Neuronal stem cell (in vitro differentiated cells): ENCODE measurements at regions not wholly inside any gene's neighbourhood (a gene's known extent, or its start where the extent isn't known, plus 50 kb on each side); places are given as distances from the start of the nearest gene placed in this dataset.

Source experiments
- DNase-seq: peaks from one replicate; pipeline ENCODE4 v3.0.0-alpha.2; 2013; ENCODE audit warnings: low spot score
- H2AFZ ChIP-seq: one replicate; pipeline ENCODE4 v1.6.1; 2013; ENCODE audit warnings: mild to moderate bottlenecking, low read length, inconsistent platforms
- H2AK5ac ChIP-seq: 2 replicates; pipeline ENCODE4 v1.6.1; 2013; ENCODE audit warnings: low read depth, mild to moderate bottlenecking, inconsistent platforms, low read length, moderate library complexity, mixed read lengths
- H2BK120ac ChIP-seq: 2 replicates; pipeline ENCODE4 v1.6.1; 2013; ENCODE audit warnings: low read depth, mild to moderate bottlenecking, inconsistent platforms, low read length, moderate library complexity, mixed read lengths
- H2BK12ac ChIP-seq: one replicate; pipeline ENCODE4 v1.6.1; 2013; ENCODE audit warnings: low read length, inconsistent platforms
- H2BK15ac ChIP-seq: 2 replicates; pipeline ENCODE4 v1.6.1; 2013; ENCODE audit warnings: mild to moderate bottlenecking, low read length, inconsistent platforms, mixed read lengths
- H2BK5ac ChIP-seq: one replicate; pipeline ENCODE4 v1.6.1; 2013; ENCODE audit warnings: inconsistent platforms, mild to moderate bottlenecking, low read length, moderate library complexity
- H3K14ac ChIP-seq: one replicate; pipeline ENCODE4 v1.6.1; 2013; ENCODE audit warnings: low read length, inconsistent platforms
- H3K18ac ChIP-seq: 2 replicates; pipeline ENCODE4 v1.6.1; 2013; ENCODE audit warnings: low read length, inconsistent platforms
- H3K23ac ChIP-seq: 2 replicates; pipeline ENCODE4 v1.6.1; 2013; ENCODE audit warnings: low read depth, mild to moderate bottlenecking, mixed read lengths, low read length, inconsistent platforms; ENCODE audit not compliant: poor library complexity
- H3K27ac ChIP-seq: replicated peaks from 3 replicates; pipeline ENCODE4 v1.5.1; 2013; ENCODE audit warnings: low read length, inconsistent platforms
- H3K27me3 ChIP-seq, 3 experiments: 2 replicates each; pipeline ENCODE4 v1.6.1; 2013; ENCODE audit warnings: low read length in 3 of 3, mild to moderate bottlenecking in 2 of 3, inconsistent platforms in 1 of 3, low read depth in 1 of 3, mixed read lengths in 1 of 3, moderate library complexity in 1 of 3; ENCODE audit not compliant: control insufficient read depth in 3 of 3, insufficient read depth in 3 of 3
- H3K36me3 ChIP-seq, 2 donors: replicated peaks in 1 of 2; 2 replicates each; pipeline ENCODE4 v1.6.1; 2013; ENCODE audit warnings: low read length in 2 of 2; ENCODE audit not compliant: control insufficient read depth in 2 of 2, insufficient read depth in 2 of 2
- H3K4ac ChIP-seq: 2 replicates; pipeline ENCODE4 v1.6.1; 2013; ENCODE audit warnings: inconsistent platforms, mild to moderate bottlenecking, low read length, moderate library complexity
- H3K4me1 ChIP-seq, 2 donors: 1 replicate in 1 of 2; 2 replicates in 1 of 2; pipeline ENCODE4 v1.6.1; 2013; ENCODE audit warnings: low read length in 2 of 2, low read depth in 1 of 2; ENCODE audit not compliant: control insufficient read depth in 2 of 2, insufficient read depth in 1 of 2
- H3K4me2 ChIP-seq: one replicate; pipeline ENCODE4 v1.6.1; 2013; ENCODE audit warnings: mild to moderate bottlenecking, low read length, inconsistent platforms; ENCODE audit not compliant: insufficient read depth, poor library complexity, severe bottlenecking
- H3K4me3 ChIP-seq, 2 donors: 2 replicates each; pipeline ENCODE4 v1.5.1; 2013; ENCODE audit warnings: low read length in 2 of 2, mild to moderate bottlenecking in 2 of 2, inconsistent platforms in 1 of 2, moderate library complexity in 1 of 2
- H3K79me1 ChIP-seq: one replicate; pipeline ENCODE4 v1.6.1; 2013; ENCODE audit warnings: low read depth, mild to moderate bottlenecking, inconsistent platforms, low read length, moderate library complexity
- H3K9ac ChIP-seq: one replicate; pipeline ENCODE4 v1.6.1; 2013; ENCODE audit warnings: mild to moderate bottlenecking, low read depth, low read length, inconsistent platforms; ENCODE audit not compliant: poor library complexity
- H3K9me3 ChIP-seq, 2 donors: replicated peaks in 1 of 2; 2 replicates each; pipeline versions ENCODE3 to v1.6.1; 2013; ENCODE audit warnings: low read length in 2 of 2, mild to moderate bottlenecking in 2 of 2, inconsistent platforms in 1 of 2, low read depth in 1 of 2, mixed read lengths in 1 of 2, moderate library complexity in 1 of 2; ENCODE audit not compliant: control insufficient read depth in 2 of 2, insufficient read depth in 1 of 2
- H4K8ac ChIP-seq: one replicate; pipeline ENCODE4 v1.6.1; 2013; ENCODE audit warnings: low read depth, mild to moderate bottlenecking, inconsistent platforms, low read length, moderate library complexity
- H4K91ac ChIP-seq: one replicate; pipeline ENCODE4 v1.6.1; 2013; ENCODE audit warnings: low read length, low read depth, mild to moderate bottlenecking, inconsistent platforms; ENCODE audit not compliant: poor library complexity
- WGBS, 2 donors: extraction: QIAGEN DNeasy Blood & Tissue Kit; methylation state at CpG; one replicate each; pipeline ENCODE4 v1.1.7; 2013; ENCODE audit warnings: missing lambda C conversion rate in 2 of 2, mixed read lengths in 1 of 2; ENCODE audit not compliant: insufficient read length in 2 of 2, insufficient replicate concordance in 1 of 2; ENCODE audit errors: extremely low coverage in 2 of 2; 5-methylcytosine and 5-hydroxymethylcytosine counted together

DNA sequence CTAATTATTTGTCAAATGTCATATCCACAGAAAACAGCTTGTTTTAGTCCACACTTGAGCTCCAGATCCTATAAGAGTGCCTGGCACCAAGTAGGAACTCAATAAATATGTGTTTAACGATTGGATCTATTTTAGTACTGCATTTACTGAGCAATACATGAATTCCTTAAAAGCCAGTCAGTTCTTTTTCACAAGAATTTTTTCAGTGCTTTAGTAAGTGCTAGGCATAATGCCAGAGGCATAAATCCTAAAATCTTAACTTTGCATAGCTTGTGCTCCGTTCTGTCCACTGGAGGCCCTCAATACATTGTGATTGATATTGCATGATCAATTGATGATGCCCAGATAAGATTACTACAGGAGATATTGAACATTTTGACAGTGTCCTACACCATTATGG, 67.3 kb upstream of the PCSK5 start:
- no peak overlapping the region for H3K4ac ChIP-seq
- no peaks in the 10 kb centered on the region for H3K27me3 ChIP-seq
- H2BK15ac ChIP-seq, result no peak overlapping the region
- H3K4me3 ChIP-seq, result no peak overlapping the region
- no peak overlapping the region for H4K91ac ChIP-seq
- no peak overlapping the region for H3K18ac ChIP-seq
- H2AFZ ChIP-seq, result no peak overlapping the region
- H3K79me1 ChIP-seq, result no peaks in the 10 kb centered on the region
- no peak overlapping the region for H3K14ac ChIP-seq
- no peak for DNase-seq
- H3K23ac ChIP-seq, result no peak overlapping the region
- no CpG with 5 or more reads among the region's 2 CpGs for WGBS, 2 donors
- no peaks in the 10 kb centered on the region for H3K4me1 ChIP-seq
- H2AK5ac ChIP-seq, result no peak overlapping the region
- no peak overlapping the region for H2BK12ac ChIP-seq
- H3K36me3 ChIP-seq, result no peaks in the 10 kb centered on the region
- H4K8ac ChIP-seq, result no peak overlapping the region
- no peak overlapping the region for H3K4me2 ChIP-seq
- no peak overlapping the region for H2BK120ac ChIP-seq
- no peak overlapping the region for H3K9ac ChIP-seq
- H3K27ac ChIP-seq, result no peak overlapping the region
- H2BK5ac ChIP-seq, result no peak overlapping the region
- no peaks in the 10 kb centered on the region for H3K9me3 ChIP-seq

DNA sequence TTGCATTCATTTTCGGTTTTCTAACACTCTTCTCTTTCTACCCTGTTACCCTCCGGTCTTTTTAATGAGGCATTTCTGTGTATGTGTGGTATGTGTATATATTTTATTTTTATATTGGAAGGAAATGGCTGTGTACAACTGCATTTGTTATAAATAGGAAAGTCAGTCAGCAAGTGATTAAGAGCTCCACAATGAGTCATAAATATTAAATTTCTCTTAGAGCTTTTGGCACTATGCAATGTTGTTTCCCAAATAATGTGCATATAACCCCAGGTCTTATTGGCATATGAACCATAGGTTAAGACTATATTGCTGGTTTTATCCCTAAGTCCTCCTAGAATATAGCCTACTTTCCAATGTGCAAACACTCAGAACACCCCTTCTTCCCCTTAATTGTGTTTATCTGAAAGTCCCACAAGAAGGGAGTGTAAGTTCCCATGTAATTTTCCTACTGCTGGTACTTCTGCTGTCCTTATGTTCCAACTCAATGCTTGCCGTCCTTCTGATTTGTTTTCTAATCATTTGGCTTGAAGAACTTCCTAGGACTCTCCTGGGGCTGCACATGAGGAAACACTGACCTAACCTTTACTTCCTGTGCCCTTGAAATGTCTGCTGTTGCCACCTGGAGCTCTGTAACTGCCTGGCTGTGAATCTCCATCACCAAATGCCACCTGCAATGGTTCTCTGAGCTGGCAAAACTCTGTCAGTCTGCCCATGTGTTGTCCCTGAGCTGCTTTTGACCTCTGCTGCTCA, 65.5 kb upstream of the PCSK5 start:
- Histone ChIP-seq H2BK12ac (no peak overlapping the region), H3K9ac (no peak overlapping the region), H3K27me3 (no peaks in the 10 kb centered on the region), H2AFZ (no peak overlapping the region), H3K23ac (no peak overlapping the region), H2BK15ac (no peak overlapping the region), H2AK5ac (no peak overlapping the region), H3K18ac (no peak overlapping the region), H3K4ac (no peak overlapping the region), H3K36me3 (no peaks in the 10 kb centered on the region), H3K79me1 (no peaks in the 10 kb centered on the region), H3K14ac (no peak overlapping the region), H2BK5ac (no peak overlapping the region), H3K4me1 (no peaks in the 10 kb centered on the region), H3K27ac (no peak overlapping the region), H3K4me3 (no peak overlapping the region), H2BK120ac (no peak overlapping the region), H4K8ac (no peak overlapping the region), H3K4me2 (no peak overlapping the region), H3K9me3 (no peaks in the 10 kb centered on the region), H4K91ac (no peak overlapping the region)
- no CpG with 5 or more reads among the region's 3 CpGs for WGBS, 2 donors
- DNase-seq, result no peak

- no CpG with 5 or more reads among the region's 2 CpGs for WGBS, 2 donors
- no peak overlapping the region for H3K27ac ChIP-seq
- H3K4me1 ChIP-seq, result no peaks in the 10 kb centered on the region
- H3K27me3 ChIP-seq, result no peaks in the 10 kb centered on the region
- no peak overlapping the region for H3K14ac ChIP-seq
- no peaks in the 10 kb centered on the region for H3K36me3 ChIP-seq
- no peak overlapping the region for H2BK15ac ChIP-seq
- no peak overlapping the region for H3K4me3 ChIP-seq
- H2BK12ac ChIP-seq, result no peak overlapping the region
- no peak overlapping the region for H4K91ac ChIP-seq
- no peak overlapping the region for H4K8ac ChIP-seq
- no peak overlapping the region for H3K9ac ChIP-seq
- no peak overlapping the region for H2BK5ac ChIP-seq
- no peak overlapping the region for H3K23ac ChIP-seq
- no peaks in the 10 kb centered on the region for H3K79me1 ChIP-seq
- H3K18ac ChIP-seq, result no peak overlapping the region
- H3K4me2 ChIP-seq, result no peak overlapping the region
- no peak overlapping the region for H2BK120ac ChIP-seq
- H3K4ac ChIP-seq, result no peak overlapping the region
- no peak overlapping the region for H2AFZ ChIP-seq
- DNase-seq, result no peak
- no peaks in the 10 kb centered on the region for H3K9me3 ChIP-seq
- no peak overlapping the region for H2AK5ac ChIP-seq
These were observed 64.2 kb upstream of the PCSK5 start for GRCh38 chr9:75826314-75826713.

GRCh38 chr9:75830303-75830702, 60.2 kb upstream of the PCSK5 start:
- Histone ChIP-seq H2BK5ac (no peak overlapping the region), H3K4me1 (no peaks in the 10 kb centered on the region), H3K36me3 (no peaks in the 10 kb centered on the region), H3K79me1 (no peaks in the 10 kb centered on the region), H3K4me3 (no peak overlapping the region), H3K27me3 (no peaks in the 10 kb centered on the region), H3K23ac (no peak overlapping the region), H3K18ac (no peak overlapping the region), H3K4me2 (no peak overlapping the region), H2AK5ac (no peak overlapping the region), H2BK15ac (no peak overlapping the region), H4K8ac (no peak overlapping the region), H3K27ac (no peak overlapping the region), H3K9ac (no peak overlapping the region), H2BK120ac (no peak overlapping the region), H2BK12ac (no peak overlapping the region), H3K9me3 (no peaks in the 10 kb centered on the region), H3K14ac (no peak overlapping the region), H3K4ac (no peak overlapping the region), H4K91ac (no peak overlapping the region), H2AFZ (no peak overlapping the region)
- DNase-seq, result no peak
